K562 (cell line): ENCODE measurements at regions not wholly inside any gene's neighbourhood (a gene's known extent, or its start where the extent isn't known, plus 50 kb on each side); places are given as distances from the start of the nearest gene placed in this dataset.

Source experiments
- ATAC-seq: fragments of 200-7000 bp; cut with Tn5 transposase; 3 replicates; pipeline ENCODE4 v1.9.1; 2020; ENCODE audit warnings: moderate library complexity
- BruUV-seq: library from RNA; stranded (reverse); fragments of 400-500 nt; replicated peaks from 2 replicates; lab custom pipeline; 2021; lab: Mats Ljungman, UMichigan
- CTCF ChIA-PET: fragments of 300-600 bp; formaldehyde crosslinking; extraction: SDS; loops from one replicate; lab custom pipeline; 2021; ENCODE audit warnings: low intra/inter-chr PET ratio; lab: Yijun Ruan, JAX
- POLR2A ChIA-PET: fragments of 300-600, 350-650 bp; sonication (Branson Sonifier 250); formaldehyde crosslinking; extraction: SDS; loops from one replicate; lab custom pipeline; 2021; ENCODE audit warnings: antibody characterized with exemption, inconsistent platforms; lab: Yijun Ruan, JAX
- DNase-seq, 4 experiments: peaks; one replicate each; pipeline versions ENCODE4 v3.0.0 to v3.0.0-alpha.2; 2011 to 2018; ENCODE audit warnings: low spot score in 3 of 4, mixed read lengths in 3 of 4; ENCODE audit errors: extremely low read depth in 1 of 4
- FAIRE-seq: peaks from 2 replicates; lab custom pipeline; 2011; peaks lifted over from hg19 to GRCh38; lab: Jason Lieb, UNC
- H2AFZ ChIP-seq: 2 replicates; pipeline ENCODE4 v1.6.0; 2011; ENCODE audit warnings: low read depth, low read length, control low read depth, inconsistent platforms
- H3K27ac ChIP-seq: fragments of 200-600 bp; 3 replicates; pipeline ENCODE4 v1.8.0; 2011; ENCODE audit warnings: low read depth, mild to moderate bottlenecking, control low read depth, inconsistent platforms, low read length, moderate library complexity, mixed read lengths; ENCODE audit errors: extremely low read depth
- H3K27me3 ChIP-seq, 2 experiments: fragments of 300-600 bp in 1 of 2; 2 replicates in 1 of 2; 3 replicates in 1 of 2; pipeline versions ENCODE4 v1.6.0 to v1.8.0; 2011; ENCODE audit warnings: inconsistent platforms in 2 of 2, low read length in 2 of 2, mild to moderate bottlenecking in 1 of 2, mixed read lengths in 1 of 2, moderate library complexity in 1 of 2; ENCODE audit not compliant: control insufficient read depth in 2 of 2, insufficient read depth in 2 of 2
- H3K36me3 ChIP-seq: fragments of 300-600 bp; 3 replicates; pipeline ENCODE4 v1.8.0; 2011; ENCODE audit warnings: mild to moderate bottlenecking, low read length, inconsistent platforms; ENCODE audit not compliant: control insufficient read depth, insufficient read depth
- H3K4me1 ChIP-seq, 2 experiments: fragments of 200-600 bp in 1 of 2; replicated peaks in 1 of 2; 2 replicates in 1 of 2; 3 replicates in 1 of 2; pipeline versions ENCODE4 v1.5.1 to v1.8.0; 2011; ENCODE audit warnings: inconsistent platforms in 2 of 2, low read length in 2 of 2, mild to moderate bottlenecking in 1 of 2, mixed read lengths in 1 of 2, moderate library complexity in 1 of 2; ENCODE audit not compliant: control insufficient read depth in 2 of 2, insufficient read depth in 2 of 2
- H3K4me2 ChIP-seq: 2 replicates; pipeline ENCODE4 v1.6.1; 2011; ENCODE audit warnings: low read length, control low read depth, inconsistent platforms, mixed read lengths; ENCODE audit not compliant: insufficient read depth
- H3K4me3 ChIP-seq: fragments of 200-600 bp; sonication (generic), shearing (Covaris generic); 2 replicates; pipeline ENCODE4 v1.5.1; 2016; ENCODE audit warnings: control low read depth, inconsistent platforms
- H3K79me2 ChIP-seq: fragments of 200-600 bp; 3 replicates; pipeline ENCODE4 v1.8.0; 2011; ENCODE audit warnings: low read length, inconsistent platforms; ENCODE audit not compliant: control insufficient read depth, insufficient read depth
- H3K9ac ChIP-seq, 2 experiments: 2 replicates each; pipeline versions ENCODE4 v1.6.0 to v1.6.1; 2011; ENCODE audit warnings: low read depth in 2 of 2, low read length in 2 of 2, control low read depth in 1 of 2, inconsistent platforms in 1 of 2, mild to moderate bottlenecking in 1 of 2, mixed read lengths in 1 of 2; ENCODE audit not compliant: insufficient read depth in 1 of 2
- H3K9me1 ChIP-seq: one replicate; pipeline ENCODE4 v1.6.0; 2011; ENCODE audit warnings: inconsistent platforms, mild to moderate bottlenecking, low read length, moderate library complexity; ENCODE audit not compliant: control insufficient read depth, insufficient read depth
- H3K9me3 ChIP-seq: replicated peaks from 2 replicates; pipeline ENCODE4 v1.5.1; 2011; ENCODE audit warnings: low read depth, low read length, inconsistent platforms; ENCODE audit not compliant: control insufficient read depth, insufficient read depth
- H4K20me1 ChIP-seq: replicated peaks from 2 replicates; pipeline ENCODE4 v1.6.1; 2011; ENCODE audit warnings: low read length, inconsistent platforms, mixed read lengths; ENCODE audit not compliant: control insufficient read depth, insufficient read depth
- CTBP1 ChIP-seq: fragments of 450-650 bp; IDR thresholded peaks from 2 replicates; pipeline ENCODE4 v1.6.1; 2016; ENCODE audit warnings: borderline replicate concordance
- PREB ChIP-seq: sonication (generic); formaldehyde crosslinking; IDR thresholded peaks from 2 replicates; pipeline ENCODE4 v1.8.1; 2023; ENCODE audit warnings: mild to moderate bottlenecking, missing genetic modification reagents
- PTBP1 ChIP-seq: fragments of 200-400 bp; formaldehyde crosslinking; IDR thresholded peaks from 2 replicates; pipeline ENCODE4 v1.6.1; 2017; ENCODE audit warnings: low read depth, low read length
- ZNF232 ChIP-seq: sonication (generic); formaldehyde crosslinking; IDR thresholded peaks from 2 replicates; pipeline ENCODE4 v1.8.0; 2022; ENCODE audit warnings: mild to moderate bottlenecking, missing genetic modification reagents
- ZNF695 ChIP-seq: fragments of 450-650 bp; formaldehyde crosslinking; IDR thresholded peaks from 2 replicates; pipeline ENCODE4 v1.4.0; 2020; ENCODE audit warnings: mild to moderate bottlenecking, moderate library complexity
- WGBS: fragments of 100-300 bp; shearing (Covaris generic); methylation state at CpG from one replicate; pipeline ENCODE4 v1.1.6; 2016; ENCODE audit warnings: low coverage, mixed read lengths; ENCODE audit not compliant: insufficient coverage; ENCODE audit errors: missing lambda C conversion rate; 5-methylcytosine and 5-hydroxymethylcytosine counted together
- in situ Hi-C: fragments of 300-500 bp; cut with MboI; formaldehyde crosslinking; loops from 4 replicates; pipeline ENCODE4 v1.15.0; 2018; ENCODE audit warnings: inconsistent platforms, mixed read lengths
- intact Hi-C: fragments of 100-400 bp; cut with micrococcal nuclease; formaldehyde crosslinking; loops from 2 replicates; pipeline ENCODE4 v1.14.2; 2022
- TF ChIP-seq, protein P1 (sequence below): fragments of 200-800 bp; sonication (Bioruptor generic); IDR thresholded peaks from 2 replicates; pipeline ENCODE4 v1.6.1; 2016; ENCODE audit warnings: missing genetic modification characterization, missing compliant biosample characterization
- TF ChIP-seq, protein P2 (sequence below): fragments of 450-650 bp; IDR thresholded peaks from 2 replicates; pipeline ENCODE4 v1.6.1; 2017; ENCODE audit warnings: mild to moderate bottlenecking, moderate library complexity
- TF ChIP-seq, protein P3 (sequence below): sonication (generic); formaldehyde crosslinking; IDR thresholded peaks from 2 replicates; pipeline ENCODE4 v1.8.0; 2022; ENCODE audit warnings: missing genetic modification reagents, mild to moderate bottlenecking, borderline replicate concordance
- TF ChIP-seq, protein P4 (sequence below): IDR thresholded peaks from 3 replicates; pipeline ENCODE4 v1.6.1; 2011; ENCODE audit warnings: borderline replicate concordance, mild to moderate bottlenecking; ENCODE audit not compliant: insufficient read length, insufficient read depth

GRCh38 chr12:4829161-4829792 lies 80.4 kb upstream of the KCNA1 start:
- H3K9me3 ChIP-seq = no peaks in the 10 kb centered on the region
- H3K4me2 ChIP-seq = no peak overlapping the region
- no peak for DNase-seq
- CTCF ChIA-PET = no interaction called here
- POLR2A ChIA-PET = interaction anchor here (0.7 kb wide), 1 partner anchor 147 kb away, joined by 3 read pairs; no protein-coding TSS in a partner anchor
- H4K20me1 ChIP-seq = no peaks in the 10 kb centered on the region; the same call in 1 of the 2 replicates
- no peak overlapping the region for H3K9ac ChIP-seq
- intact Hi-C loops = no loop called here
- no peaks in the 10 kb centered on the region for H3K9me1 ChIP-seq
- H3K79me2 ChIP-seq = no peaks in the 10 kb centered on the region
- 2% methylated on average over 6 of the region's 7 CpGs for WGBS
- no peak for FAIRE-seq
- no peak for ATAC-seq
- no TSS peak for BruUV-seq
- H2AFZ ChIP-seq = no peak overlapping the region
- H3K36me3 ChIP-seq = no peaks in the 10 kb centered on the region
- H3K4me3 ChIP-seq = no peak overlapping the region
- H3K27me3 ChIP-seq = peaks cover 0 to 15% of the 10 kb centered on the region in 2 experiments; a peak in 2 of 5 replicates
- no peaks in the 10 kb centered on the region; a peak in 1 of 5 replicates for H3K4me1 ChIP-seq
- in situ Hi-C loops = no loop called here
- H3K27ac ChIP-seq = no peak overlapping the region
- TF ChIP-seq ZNF232 (CRISPR knock-in tag) (no peak), CTBP1 (no peak), ZNF695 (no peak), PTBP1 (no peak), PREB (CRISPR knock-in tag) (no peak)
- TF ChIP-seq, protein P1, sequence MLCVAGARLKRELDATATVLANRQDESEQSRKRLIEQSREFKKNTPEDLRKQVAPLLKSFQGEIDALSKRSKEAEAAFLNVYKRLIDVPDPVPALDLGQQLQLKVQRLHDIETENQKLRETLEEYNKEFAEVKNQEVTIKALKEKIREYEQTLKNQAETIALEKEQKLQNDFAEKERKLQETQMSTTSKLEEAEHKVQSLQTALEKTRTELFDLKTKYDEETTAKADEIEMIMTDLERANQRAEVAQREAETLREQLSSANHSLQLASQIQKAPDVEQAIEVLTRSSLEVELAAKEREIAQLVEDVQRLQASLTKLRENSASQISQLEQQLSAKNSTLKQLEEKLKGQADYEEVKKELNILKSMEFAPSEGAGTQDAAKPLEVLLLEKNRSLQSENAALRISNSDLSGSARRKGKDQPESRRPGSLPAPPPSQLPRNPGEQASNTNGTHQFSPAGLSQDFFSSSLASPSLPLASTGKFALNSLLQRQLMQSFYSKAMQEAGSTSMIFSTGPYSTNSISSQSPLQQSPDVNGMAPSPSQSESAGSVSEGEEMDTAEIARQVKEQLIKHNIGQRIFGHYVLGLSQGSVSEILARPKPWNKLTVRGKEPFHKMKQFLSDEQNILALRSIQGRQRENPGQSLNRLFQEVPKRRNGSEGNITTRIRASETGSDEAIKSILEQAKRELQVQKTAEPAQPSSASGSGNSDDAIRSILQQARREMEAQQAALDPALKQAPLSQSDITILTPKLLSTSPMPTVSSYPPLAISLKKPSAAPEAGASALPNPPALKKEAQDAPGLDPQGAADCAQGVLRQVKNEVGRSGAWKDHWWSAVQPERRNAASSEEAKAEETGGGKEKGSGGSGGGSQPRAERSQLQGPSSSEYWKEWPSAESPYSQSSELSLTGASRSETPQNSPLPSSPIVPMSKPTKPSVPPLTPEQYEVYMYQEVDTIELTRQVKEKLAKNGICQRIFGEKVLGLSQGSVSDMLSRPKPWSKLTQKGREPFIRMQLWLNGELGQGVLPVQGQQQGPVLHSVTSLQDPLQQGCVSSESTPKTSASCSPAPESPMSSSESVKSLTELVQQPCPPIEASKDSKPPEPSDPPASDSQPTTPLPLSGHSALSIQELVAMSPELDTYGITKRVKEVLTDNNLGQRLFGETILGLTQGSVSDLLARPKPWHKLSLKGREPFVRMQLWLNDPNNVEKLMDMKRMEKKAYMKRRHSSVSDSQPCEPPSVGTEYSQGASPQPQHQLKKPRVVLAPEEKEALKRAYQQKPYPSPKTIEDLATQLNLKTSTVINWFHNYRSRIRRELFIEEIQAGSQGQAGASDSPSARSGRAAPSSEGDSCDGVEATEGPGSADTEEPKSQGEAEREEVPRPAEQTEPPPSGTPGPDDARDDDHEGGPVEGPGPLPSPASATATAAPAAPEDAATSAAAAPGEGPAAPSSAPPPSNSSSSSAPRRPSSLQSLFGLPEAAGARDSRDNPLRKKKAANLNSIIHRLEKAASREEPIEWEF = no peak
- TF ChIP-seq, protein P2, sequence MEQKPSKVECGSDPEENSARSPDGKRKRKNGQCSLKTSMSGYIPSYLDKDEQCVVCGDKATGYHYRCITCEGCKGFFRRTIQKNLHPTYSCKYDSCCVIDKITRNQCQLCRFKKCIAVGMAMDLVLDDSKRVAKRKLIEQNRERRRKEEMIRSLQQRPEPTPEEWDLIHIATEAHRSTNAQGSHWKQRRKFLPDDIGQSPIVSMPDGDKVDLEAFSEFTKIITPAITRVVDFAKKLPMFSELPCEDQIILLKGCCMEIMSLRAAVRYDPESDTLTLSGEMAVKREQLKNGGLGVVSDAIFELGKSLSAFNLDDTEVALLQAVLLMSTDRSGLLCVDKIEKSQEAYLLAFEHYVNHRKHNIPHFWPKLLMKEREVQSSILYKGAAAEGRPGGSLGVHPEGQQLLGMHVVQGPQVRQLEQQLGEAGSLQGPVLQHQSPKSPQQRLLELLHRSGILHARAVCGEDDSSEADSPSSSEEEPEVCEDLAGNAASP = no peak
- TF ChIP-seq, protein P3, sequence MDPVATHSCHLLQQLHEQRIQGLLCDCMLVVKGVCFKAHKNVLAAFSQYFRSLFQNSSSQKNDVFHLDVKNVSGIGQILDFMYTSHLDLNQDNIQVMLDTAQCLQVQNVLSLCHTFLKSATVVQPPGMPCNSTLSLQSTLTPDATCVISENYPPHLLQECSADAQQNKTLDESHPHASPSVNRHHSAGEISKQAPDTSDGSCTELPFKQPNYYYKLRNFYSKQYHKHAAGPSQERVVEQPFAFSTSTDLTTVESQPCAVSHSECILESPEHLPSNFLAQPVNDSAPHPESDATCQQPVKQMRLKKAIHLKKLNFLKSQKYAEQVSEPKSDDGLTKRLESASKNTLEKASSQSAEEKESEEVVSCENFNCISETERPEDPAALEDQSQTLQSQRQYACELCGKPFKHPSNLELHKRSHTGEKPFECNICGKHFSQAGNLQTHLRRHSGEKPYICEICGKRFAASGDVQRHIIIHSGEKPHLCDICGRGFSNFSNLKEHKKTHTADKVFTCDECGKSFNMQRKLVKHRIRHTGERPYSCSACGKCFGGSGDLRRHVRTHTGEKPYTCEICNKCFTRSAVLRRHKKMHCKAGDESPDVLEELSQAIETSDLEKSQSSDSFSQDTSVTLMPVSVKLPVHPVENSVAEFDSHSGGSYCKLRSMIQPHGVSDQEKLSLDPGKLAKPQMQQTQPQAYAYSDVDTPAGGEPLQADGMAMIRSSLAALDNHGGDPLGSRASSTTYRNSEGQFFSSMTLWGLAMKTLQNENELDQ (CRISPR knock-in tag) = no peak
- TF ChIP-seq, protein P4, sequence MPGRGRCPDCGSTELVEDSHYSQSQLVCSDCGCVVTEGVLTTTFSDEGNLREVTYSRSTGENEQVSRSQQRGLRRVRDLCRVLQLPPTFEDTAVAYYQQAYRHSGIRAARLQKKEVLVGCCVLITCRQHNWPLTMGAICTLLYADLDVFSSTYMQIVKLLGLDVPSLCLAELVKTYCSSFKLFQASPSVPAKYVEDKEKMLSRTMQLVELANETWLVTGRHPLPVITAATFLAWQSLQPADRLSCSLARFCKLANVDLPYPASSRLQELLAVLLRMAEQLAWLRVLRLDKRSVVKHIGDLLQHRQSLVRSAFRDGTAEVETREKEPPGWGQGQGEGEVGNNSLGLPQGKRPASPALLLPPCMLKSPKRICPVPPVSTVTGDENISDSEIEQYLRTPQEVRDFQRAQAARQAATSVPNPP = no peak
